ENCODE measurements at regions not wholly inside any gene's neighbourhood (a gene's known extent, or its start where the extent isn't known, plus 50 kb on each side); places are given as distances from the start of the nearest gene placed in this dataset.
"Not testable (repeated sequence)": the region's sequence is repeated elsewhere in the genome, so short reads cannot be mapped to it uniquely, and the experiment has no call there.

DNA sequence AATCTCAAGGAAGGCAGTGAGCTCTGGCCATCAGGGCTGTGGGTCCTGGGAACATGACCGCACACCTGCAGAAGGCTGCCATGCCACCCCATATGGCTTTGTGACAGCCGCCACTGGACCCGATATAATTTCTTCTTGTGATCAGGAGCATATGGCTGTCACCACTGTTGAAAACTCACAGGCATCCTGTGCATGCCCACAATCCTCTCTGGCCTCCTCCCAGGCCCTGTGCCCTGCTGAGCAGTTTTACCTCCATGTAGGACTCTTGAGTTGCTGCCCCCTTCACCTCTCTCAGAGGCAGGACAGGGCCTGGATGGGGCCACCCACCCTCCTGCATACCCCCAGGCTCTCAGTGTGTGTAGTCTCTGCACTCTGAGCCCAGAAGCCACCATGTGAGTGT, 391.9 kb upstream of the AKR1E2 start:
- no peak for DNase-seq

DNA sequence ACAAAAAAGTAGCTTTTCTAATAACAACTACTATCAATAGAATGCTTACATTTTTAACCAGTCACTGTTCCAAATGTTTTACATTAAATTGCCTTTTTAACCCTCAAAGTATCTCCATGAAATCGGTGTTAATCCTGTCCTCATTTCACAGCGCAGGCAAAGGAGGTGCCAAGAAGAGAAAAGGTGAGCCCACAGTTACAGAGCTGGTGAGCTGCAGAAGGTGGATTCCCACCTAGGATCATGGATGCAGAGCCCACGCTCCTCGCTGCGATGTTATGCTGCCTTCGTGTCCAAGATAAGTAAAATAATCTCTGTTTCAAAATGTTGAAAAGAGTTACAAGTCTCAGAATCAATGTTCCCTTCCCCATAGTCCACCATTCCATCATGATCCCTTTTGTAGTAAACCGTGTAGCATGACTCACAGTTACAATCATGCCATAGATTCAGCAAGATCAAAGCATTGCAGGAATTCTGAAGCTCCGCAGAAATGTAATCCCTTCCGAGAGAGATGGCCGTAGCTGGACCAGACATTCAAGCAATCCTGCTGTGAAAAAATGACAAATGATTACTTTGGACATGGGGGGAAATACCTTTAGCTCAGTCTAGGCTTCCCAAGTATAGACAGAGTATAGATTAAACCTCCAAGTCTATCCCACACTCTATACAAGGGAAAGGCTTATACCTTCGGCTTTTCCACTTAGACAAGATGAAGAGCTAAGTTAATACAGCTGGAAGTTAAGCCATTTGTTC, 394.7 kb upstream of the AKR1E2 start:
- no peak for DNase-seq

DNA sequence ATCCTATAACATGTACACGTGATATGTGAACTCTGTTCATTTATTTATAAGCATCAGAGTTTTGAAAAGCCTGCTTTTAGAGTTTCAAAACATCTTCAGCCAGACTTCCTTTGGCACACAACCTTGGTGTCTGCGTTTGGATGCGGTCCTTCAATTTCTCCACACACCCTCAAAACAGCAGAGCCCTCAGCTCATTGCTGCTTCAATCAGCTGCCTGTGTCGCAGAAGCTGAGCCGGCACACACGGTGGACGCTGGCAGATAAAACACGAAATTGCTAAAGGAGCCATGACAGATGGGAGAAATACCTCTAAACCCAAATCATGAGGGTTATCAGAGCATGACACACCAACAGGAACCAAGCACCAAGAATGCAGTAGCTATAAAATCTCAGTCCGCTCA, 396.4 kb upstream of the AKR1E2 start:
- peak in 1 of 2 experiments; percentile 11 for DNase-seq

DNA sequence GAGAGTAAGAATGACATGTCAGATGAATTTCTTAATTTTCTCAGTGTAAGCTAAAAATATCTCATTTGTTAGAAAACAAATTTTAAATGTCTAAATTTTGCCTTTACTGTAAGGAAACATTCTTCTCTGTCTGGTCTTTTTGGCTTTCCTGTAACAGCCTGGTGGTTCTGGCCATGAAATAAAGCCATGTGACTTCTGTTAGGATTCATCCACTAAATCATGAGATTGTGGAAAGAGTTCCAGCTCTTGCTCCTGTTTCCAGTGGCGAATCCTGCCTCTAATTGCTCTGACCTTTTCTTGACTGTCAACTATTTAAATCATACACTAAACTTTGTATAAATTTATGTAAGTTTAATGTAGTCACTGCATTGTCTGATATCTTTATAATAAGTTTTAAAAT, 398.5 kb upstream of the AKR1E2 start:
- no peak for DNase-seq

DNA sequence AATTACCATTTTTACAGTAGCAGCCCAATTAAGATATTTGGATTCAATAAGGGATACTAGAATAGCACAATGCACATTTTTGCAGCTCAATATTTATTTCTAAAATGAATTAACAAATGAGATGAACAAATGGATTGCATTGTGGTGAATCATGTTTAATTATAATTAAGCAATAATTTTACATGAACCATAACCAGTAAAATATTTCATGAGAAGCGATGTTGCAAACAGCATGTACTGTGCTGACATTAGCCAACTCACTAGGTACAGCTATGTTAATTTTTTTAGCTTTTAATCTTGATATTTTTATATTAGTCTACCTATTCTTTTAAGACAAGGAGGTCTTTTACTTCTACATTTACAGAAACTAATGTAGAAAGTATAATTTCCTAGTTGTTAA, 399.1 kb upstream of the AKR1E2 start:
- DNase-seq = no peak

DNA sequence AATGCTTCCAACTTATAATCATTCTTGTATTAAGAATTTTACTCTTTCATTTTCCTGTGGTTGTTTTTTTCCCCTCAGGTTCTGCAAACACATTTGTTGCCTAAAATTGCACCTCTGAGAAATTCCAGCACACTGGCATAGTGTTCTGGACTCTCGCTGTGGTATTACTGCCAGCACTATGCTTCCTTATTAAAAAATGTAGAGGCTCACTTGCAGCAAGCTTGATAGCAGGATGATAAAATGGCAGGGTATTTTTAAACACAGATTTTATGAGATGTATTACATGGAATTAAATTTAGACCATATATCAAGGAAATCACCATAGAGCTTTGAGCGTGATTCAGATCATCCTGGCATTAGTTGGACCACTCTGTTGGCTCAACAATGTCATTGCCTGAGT, 416.7 kb upstream of the AKR1E2 start:
- DNase-seq = no peak

DNA sequence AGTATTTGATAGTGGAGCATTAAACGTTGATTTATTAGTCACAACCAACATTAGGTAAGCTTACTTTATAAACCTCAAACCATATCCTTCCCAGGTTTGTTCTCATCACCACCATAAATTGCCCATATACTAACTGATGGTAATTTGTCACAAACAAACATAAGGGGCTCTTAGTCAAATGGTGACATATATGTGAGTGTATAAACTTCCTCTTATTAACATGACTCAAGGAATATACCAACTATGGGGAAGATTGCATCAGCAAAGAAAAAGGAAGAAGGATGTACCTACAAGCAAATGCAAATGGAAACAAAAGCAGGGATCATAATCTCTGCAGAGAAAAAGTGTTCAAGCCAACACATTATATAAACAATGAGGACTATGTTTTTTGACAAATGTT, 418.2 kb upstream of the AKR1E2 start:
- DNase-seq = no peak

DNA sequence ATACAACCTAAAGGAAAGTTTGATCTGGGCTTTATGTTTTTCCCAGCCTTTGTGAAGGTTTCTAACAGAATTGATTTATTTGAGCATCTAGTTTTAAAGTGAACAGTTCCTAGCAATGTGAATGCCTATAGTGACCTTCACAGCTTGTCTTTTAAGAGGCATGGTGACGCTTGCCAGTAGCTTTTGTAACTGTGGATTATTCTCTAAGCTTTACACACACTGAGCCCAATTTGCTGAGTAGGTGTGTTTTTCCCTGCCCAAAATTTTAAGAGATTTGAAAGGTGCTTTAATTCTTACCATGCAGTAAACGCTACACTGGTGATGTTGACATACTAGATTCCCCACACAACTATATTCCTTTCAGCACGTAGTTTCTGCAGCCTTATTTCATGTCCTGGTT, 420.2 kb upstream of the AKR1E2 start:
- no peak for DNase-seq

DNA sequence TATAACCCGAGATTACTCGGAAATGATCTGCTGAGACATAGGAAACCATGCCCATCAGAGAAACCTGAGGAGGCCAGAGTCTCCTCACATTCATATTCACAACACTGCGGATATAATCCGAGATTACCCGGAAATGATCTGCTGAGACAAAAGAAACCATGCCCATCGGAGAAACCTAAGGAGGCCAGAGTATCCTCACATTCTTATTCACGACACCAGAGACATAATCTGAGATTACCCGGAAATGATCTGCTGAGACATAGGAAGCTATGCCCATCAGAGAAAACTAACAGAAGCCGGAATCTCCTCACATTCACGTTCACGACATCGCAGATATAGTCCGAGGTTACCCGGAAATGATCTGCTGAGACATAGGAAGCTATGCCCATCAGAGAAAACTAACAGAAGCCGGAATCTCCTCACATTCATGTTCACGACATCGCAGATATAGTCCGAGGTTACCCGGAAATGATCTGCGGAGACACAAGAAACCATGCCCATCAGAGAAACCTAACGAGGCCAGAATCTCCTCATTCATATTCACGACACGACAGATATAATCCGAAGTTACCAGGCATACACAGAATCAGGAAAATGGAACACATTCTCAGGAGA, 422.3 kb upstream of the AKR1E2 start:
- DNase-seq = no peak

DNA sequence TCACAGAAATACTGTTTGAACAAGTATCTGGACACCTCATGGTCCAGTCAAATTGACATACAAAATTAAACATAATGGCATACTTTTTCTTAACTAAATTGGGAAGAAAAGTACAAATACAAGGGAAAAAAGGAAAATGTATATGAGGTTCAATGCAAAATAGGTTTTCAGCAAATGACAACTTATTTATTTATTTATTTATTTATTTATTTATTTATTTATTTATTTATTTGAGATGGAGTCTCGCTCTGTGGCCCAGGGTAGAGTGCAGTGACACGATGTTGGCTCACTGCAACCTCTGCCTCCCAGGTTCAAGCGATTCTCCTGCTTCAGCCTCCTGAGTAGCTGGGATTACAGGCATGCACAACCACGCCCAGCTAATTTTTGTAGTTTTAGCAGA, 424.9 kb upstream of the AKR1E2 start:
- DNase-seq = not testable (repeated sequence)

DNA sequence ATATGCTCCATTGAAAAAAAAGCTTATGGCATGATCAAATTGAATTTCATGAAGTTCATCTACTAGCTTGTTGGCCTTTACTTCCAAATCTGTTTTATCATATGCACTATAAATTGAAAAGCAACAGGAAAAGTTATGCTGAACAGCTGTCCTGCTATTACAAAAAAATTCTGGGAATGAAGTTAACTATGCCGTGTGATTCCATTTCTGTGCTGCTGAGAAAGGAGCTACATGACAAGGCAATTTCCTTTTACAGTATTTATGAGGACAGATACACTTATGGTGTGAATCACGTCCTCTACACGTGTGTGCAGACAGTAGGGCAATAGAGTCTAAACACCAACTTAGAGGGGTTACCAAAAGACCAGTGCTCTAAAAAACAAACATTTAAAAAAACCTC, 426.5 kb upstream of the AKR1E2 start:
- no peak for DNase-seq

DNA sequence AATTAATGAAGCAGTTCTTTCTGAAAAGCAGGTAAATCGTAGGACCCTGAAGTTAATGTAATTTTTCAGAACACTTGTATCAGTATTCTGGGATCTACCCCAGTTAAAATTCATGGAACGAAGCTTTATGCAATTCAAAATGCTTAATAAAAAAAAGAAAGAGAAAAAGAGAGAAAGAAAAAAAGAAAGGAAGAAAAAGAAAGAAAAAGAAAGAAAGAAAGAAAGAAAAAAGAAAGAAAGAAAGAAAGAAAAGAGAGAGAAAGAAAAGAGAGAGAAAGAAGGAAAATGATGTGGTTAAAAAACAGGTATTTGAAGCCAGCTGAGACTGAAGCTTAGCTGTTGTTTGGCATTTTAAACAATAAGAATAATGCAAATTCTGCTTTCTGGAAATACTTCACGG, 427.4 kb upstream of the AKR1E2 start:
- no peak for DNase-seq

DNA sequence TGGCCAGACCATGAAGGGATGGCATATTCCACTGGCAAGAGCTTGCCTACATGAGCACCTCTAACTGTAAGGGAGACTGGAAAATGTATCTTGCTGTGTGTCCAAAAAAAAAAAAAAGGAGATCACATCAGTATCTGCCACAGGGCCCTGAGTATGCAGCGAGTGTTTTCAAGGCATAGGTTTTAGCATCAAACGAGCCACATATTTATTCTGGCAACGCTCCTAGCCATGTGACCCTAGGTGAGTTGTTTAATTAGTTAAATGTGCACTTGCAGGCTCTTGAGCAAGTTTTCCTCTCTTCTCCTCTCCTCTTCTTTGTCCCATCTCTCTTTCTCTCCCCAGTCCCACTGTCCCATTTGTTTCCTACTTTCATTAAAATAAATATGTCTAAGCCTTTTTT, 428.7 kb upstream of the AKR1E2 start:
- no peak for DNase-seq

DNA sequence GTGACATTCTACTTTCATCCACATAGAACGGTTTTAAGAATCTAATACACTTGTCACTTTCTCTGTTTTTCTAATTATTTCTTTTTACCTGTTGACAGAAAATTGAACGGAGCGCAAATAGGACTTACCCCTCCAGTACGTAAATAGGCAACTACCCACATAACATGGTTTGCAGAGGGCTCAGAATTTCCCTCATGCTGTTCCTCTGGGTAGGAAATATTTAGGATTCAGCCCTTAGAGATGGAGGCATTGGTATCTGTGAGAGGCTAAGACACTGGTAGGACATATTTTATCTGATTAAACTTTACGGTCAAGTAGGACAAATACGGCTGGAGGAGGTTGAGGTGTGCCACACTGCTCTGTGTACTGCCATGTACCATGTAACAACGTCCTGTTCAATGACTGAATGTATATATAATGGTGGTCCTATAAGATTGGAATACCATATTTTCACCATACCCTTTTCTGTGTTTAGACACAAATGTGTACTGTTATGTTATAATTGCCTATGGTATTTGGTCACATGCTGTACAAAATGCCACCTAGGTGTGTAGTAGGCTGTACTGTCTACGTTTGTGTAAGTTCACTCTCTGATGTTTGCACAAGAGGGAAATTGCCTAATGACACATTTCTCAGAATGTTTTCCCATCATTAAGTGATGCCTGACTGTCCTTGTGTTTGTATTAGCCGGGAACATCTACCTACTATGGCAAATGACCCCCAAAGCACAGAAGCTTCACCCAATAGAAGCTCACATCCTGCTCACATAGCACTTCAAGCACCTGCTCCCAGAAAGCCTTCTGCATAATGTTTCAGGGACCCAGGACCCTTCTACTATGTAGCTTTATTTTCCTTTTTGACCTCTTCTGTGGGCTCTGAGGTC, 429.4 kb upstream of the AKR1E2 start:
- no peak for DNase-seq

DNA sequence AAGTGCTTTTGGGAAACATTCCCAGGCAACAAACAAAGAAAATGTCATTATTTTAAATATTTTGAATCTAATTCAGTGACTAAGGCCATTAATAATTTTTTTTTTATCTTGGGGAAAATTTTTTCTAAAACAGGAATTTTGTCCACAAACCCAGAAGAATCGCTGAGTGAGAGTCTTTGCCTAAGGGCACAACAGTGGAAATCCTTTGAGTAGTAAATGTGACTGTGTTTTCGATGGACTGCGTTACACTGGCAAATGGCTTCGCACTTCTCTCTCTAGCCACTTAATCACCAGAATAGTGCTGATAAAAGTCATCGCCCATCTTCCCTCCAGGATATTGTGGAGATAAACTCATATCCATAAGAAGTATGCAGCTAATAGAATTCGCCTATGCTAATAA, 430.3 kb upstream of the AKR1E2 start:
- no peak for DNase-seq

DNA sequence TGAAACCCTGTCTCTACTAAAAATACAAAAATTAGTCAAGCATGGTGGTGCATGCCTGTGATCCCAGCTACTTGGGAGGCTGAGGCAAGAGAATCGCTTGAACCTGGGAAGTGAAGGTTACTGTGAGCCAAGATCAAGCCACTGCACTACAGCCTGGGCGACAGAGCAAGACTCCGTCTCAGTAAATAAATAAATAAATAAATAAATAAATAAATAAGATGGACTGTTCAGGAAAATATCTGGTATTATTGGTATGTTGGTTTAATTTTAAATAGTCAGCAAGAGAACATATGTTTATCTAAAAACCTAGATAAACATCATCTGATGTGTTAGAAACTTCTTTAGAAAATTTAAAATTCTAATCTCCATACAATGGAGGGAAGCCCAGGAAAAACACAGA, 431.6 kb upstream of the AKR1E2 start:
- DNase-seq = not testable (repeated sequence)

DNA sequence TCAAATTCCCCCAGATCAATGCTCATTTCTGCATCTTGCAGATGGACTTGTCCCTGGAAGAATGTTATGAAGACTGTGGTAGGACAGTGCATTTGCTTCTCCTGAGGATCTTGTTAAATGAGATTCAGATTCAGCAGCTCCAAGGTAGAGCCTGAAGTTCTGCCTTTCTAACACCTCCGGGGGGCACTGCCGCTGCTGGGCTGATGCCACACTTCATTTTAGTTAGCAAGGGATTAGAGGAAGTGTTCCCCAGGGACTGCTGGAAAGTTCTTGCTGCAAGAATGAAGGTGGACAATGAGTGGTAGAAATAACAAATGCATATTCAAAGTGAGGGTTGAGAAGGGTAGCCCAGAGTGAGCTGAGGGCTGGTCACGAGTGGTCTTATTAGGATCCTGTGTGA, 434.3 kb upstream of the AKR1E2 start:
- peak in 1 of 2 experiments; percentile 30 for DNase-seq

DNA sequence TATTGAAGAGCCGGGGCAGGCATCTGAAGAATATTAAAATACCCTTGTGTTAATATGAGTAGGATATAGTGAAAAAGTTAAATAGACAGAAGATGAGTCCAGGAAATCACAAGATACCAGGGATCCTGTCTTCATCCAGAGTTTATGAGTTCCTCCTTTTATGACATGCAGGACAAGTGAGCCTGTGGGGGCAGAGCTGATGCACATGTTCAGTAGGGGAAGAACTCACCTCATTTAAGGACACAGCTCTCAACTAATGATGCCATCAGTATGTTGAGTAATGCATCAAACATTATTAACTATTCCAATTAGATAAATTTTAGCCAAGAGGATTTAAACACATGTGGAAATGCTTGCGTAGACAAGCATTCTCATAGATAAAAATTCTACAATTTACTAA, 435.8 kb upstream of the AKR1E2 start:
- DNase-seq = no peak

DNA sequence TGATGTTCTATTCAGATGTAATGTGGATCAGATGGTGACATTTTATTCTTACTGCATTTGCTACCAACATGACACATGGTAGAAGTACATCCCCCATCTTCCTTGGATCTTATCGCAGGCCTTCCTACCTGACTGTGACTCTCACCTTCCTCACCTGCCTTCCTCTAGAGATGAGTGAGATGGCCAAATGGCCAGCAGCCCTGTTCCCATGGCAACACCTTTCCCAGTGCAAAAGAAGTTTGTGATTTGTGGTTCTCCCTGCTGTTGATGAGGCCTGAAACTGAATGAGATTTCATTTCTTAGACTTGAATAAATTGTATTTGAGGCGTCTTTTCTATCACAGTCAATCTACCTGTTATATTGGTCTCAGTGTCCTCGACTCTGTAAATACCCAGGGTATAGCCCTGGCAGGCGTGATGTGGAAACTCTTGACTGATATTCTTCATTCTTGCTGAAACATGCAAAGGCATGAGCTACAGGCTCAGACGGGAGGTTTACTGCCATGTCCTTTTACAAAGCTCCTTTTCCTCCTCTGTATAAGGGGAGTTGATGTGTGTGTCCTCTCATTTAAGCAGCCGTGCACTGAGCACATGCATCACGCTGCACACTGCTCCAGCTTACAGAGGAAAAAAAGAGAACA, 440.7 kb upstream of the AKR1E2 start:
- DNase-seq = no peak

DNA sequence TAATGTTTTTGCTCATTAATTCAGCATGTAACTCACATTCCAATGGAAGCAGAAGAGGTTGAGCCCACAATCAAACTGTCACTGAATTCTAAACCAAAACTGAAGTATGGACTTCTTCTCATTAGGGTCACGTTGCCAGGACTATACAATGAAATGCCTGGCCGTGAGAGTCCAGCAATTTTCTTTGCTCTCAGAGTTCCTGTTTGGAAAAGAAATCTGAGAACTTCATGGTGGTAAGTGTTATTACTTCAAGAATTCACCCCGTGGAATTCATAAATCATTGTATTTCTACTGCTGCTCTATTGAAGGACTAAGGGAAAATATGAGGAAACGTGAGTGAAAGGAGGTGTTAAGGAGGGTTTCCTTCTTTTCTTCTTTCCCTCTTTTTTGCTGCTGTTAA, 441.8 kb upstream of the AKR1E2 start:
- DNase-seq = no peak

DNA sequence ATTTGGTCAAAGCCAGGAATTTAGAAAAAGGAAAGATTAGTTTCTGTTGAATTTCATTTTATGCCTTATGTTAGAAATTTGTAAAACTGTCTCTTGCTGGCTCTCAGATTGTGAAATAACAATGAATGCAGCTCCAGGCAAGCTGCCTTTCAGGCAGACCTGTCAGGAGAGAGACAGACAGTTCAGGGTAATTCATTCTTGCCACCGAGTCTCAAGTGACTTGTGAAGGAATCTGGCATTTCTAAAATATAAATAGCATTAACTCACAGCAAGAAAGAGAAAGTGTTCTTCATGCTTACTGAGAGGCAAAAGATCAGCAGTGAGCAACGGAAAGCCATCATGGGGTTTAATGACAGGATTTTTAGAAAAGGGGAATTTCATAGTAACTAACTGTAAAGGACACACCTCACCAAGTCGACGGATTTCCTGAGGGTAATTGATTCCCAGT, 442.3 kb upstream of the AKR1E2 start:
- no peak for DNase-seq

DNA sequence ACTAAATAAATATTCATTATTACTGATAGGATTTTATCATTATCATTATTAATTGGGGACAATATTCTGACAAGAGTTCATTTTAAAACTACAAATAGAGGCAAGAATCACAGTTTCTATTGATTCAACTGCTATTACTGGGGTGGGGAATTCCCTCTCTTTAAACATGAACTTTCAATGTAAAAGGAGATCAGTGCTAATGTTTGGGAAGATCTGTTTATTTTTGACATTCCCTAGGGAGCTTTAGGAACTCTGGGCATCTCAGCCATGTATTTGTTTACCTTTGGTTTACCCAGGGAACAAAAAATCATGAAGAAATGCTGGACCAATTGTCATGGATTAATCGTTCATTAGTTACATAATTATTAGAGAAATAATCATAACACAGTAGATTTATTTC, 443.2 kb upstream of the AKR1E2 start:
- DNase-seq = no peak

DNA sequence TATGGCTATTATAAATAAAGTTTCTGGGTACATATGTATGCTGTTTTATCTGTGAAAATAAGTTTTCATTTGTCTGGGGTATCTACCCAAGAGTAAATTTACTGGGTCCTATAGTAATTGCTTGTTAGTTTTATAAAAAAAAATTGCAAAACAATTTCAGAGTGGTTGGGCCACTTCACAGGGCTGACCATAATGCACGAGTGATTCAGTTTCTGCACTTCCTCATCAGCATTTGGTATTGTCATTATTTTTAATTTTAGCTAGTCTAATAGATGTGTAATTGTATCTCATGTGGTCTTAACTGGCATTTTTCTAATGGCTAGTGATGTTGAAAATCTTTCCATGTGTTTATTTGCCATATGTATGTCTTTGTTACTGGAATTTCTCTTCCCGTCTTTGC, 452.4 kb upstream of the AKR1E2 start:
- no peak for DNase-seq

Data from NCI-H446 (cell line).